Fibroblast of lung (primary cell): ENCODE measurements at regions not wholly inside any gene's neighbourhood (a gene's known extent, or its start where the extent isn't known, plus 50 kb on each side); places are given as distances from the start of the nearest gene placed in this dataset.

ENCODE experiments used
- CTCF ChIP-seq, 2 donors: IDR thresholded peaks in 1 of 2; conservative IDR thresholded peaks in 1 of 2; 1 replicate in 1 of 2; 2 replicates in 1 of 2; pipeline ENCODE4 v1.5.1; 2011 to 2012; ENCODE audit warnings: low read length in 2 of 2, control low read depth in 1 of 2, inconsistent platforms in 1 of 2, low read depth in 1 of 2, mild to moderate bottlenecking in 1 of 2
- EZH2 ChIP-seq: IDR thresholded peaks from 2 replicates; pipeline ENCODE4 v1.5.1; 2012; ENCODE audit warnings: low read length, control low read depth, mild to moderate bottlenecking; ENCODE audit errors: missing control alignments

GRCh38 chr18:45304558-45304957 lies 310.7 kb upstream of the SLC14A2 start:
- TF ChIP-seq EZH2 (no peak), CTCF (conservative IDR thresholded peaks at IDR 0.05 in 1 of 2, IDR thresholded peaks at IDR 0.05 in 1 of 2; ENCODE audit: low read depth in 1 of 2, low read length in 2 of 2) (no peak)
